ENCODE measurements at regions not wholly inside any gene's neighbourhood (a gene's known extent, or its start where the extent isn't known, plus 50 kb on each side); places are given as distances from the start of the nearest gene placed in this dataset.

DNA sequence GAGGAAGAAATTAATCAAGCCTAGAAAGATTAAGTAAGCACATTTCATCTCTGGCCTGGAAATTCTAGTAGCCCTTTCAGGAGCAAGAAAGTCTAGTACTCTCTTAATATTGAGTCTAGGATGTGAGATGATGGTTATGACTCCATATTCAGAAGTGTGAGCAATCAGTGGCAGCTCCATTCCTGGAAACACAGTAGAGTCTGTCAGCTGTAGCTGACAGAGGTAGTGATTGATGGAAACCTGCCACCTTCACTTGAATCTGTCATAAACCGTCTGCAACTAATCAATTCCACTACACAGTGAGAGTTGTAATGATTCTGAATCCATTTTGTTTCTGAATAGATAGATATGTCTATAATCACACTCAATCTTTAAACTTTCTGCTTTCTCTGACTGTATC is 635.1 kb downstream of the IRS1 start:
- intact Hi-C loops (cut with micrococcal nuclease; ENCODE audit: unreplicated experiment) (loop anchor here (5.0 kb wide), 1 partner anchor 493 kb away; no protein-coding TSS in a partner anchor), in situ Hi-C loops (cut with HindIII; ENCODE audit: extremely low pct_ligation_motif_present, low pct_unique_long_range_greater_than_20kb) (no loop called here)
- TF ChIP-seq ZSCAN29 (CRISPR knock-in tag; conservative IDR thresholded peaks at IDR 0.05) = no peak
- TF ChIP-seq, protein P1, sequence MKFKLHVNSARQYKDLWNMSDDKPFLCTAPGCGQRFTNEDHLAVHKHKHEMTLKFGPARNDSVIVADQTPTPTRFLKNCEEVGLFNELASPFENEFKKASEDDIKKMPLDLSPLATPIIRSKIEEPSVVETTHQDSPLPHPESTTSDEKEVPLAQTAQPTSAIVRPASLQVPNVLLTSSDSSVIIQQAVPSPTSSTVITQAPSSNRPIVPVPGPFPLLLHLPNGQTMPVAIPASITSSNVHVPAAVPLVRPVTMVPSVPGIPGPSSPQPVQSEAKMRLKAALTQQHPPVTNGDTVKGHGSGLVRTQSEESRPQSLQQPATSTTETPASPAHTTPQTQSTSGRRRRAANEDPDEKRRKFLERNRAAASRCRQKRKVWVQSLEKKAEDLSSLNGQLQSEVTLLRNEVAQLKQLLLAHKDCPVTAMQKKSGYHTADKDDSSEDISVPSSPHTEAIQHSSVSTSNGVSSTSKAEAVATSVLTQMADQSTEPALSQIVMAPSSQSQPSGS (CRISPR knock-in tag; IDR thresholded peaks at IDR 0.05) = no peak
- TF ChIP-seq PHF8 (CRISPR knock-in tag; IDR thresholded peaks at IDR 0.05) = no peak
- no peak for TF ChIP-seq RAD21 (CRISPR knock-in tag; IDR thresholded peaks at IDR 0.05)
- no peak for TF ChIP-seq ZNF75D (CRISPR knock-in tag; IDR thresholded peaks at IDR 0.05; ENCODE audit: borderline replicate concordance)
- TF ChIP-seq TCF7L2 (IDR thresholded peaks at IDR 0.05; ENCODE audit: low read depth, low read length) = no peak
- TF ChIP-seq, protein P2, sequence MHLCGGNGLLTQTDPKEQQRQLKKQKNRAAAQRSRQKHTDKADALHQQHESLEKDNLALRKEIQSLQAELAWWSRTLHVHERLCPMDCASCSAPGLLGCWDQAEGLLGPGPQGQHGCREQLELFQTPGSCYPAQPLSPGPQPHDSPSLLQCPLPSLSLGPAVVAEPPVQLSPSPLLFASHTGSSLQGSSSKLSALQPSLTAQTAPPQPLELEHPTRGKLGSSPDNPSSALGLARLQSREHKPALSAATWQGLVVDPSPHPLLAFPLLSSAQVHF (CRISPR knock-in tag; IDR thresholded peaks at IDR 0.05) = no peak
- no peak for TF ChIP-seq CCDC6 (CRISPR knock-in tag; IDR thresholded peaks at IDR 0.05)
- no peak for TF ChIP-seq ZFP36L1 (CRISPR knock-in tag; IDR thresholded peaks at IDR 0.05)
- no peak for TF ChIP-seq NKX3-1 (CRISPR knock-in tag; IDR thresholded peaks at IDR 0.05)
- TF ChIP-seq, protein P3, sequence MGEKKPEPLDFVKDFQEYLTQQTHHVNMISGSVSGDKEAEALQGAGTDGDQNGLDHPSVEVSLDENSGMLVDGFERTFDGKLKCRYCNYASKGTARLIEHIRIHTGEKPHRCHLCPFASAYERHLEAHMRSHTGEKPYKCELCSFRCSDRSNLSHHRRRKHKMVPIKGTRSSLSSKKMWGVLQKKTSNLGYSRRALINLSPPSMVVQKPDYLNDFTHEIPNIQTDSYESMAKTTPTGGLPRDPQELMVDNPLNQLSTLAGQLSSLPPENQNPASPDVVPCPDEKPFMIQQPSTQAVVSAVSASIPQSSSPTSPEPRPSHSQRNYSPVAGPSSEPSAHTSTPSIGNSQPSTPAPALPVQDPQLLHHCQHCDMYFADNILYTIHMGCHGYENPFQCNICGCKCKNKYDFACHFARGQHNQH (CRISPR knock-in tag; IDR thresholded peaks at IDR 0.05) = no peak
- H4K20me1 ChIP-seq (ENCODE audit: insufficient read depth, low read length) = no peaks in the 10 kb centered on the region
- no peaks in the 10 kb centered on the region; a peak in 1 of 5 replicates for H3K27me3 ChIP-seq (ENCODE audit: control insufficient read depth in 1 of 2, insufficient read depth in 2 of 2, low read length in 2 of 2)
- no peak overlapping the region for H3K4me3 ChIP-seq (replicated peaks in 1 of 3; ENCODE audit: insufficient read depth in 1 of 3, low read depth in 2 of 3, low read length in 3 of 3)
- no TSS peak for BruUV-seq (replicated peaks)
- FAIRE-seq (no peak), DNase-seq (ENCODE audit: low spot score) (no peak), ATAC-seq (no peak)
- H2AFZ ChIP-seq (ENCODE audit: low read length) = no peak overlapping the region
- ChIA-PET POLR2A (no interaction called here), CTCF (ENCODE audit: low intra/inter-chr PET ratio, low total read pairs) (no interaction called here)
- peaks cover 7% of the 10 kb centered on the region; the same call in 1 of the 2 replicates for H3K9me3 ChIP-seq (ENCODE audit: low read length)
- no peaks in the 10 kb centered on the region for H3K36me3 ChIP-seq (replicated peaks in 1 of 2; ENCODE audit: control insufficient read depth in 1 of 2, insufficient read depth in 2 of 2, low read length in 2 of 2)
- no peak overlapping the region for H3K27ac ChIP-seq (ENCODE audit: extremely low read length, insufficient read depth, low read length)
- WGBS (ENCODE audit: low lambda C conversion rate) = 81% methylated on average over 1 of the region's 1 CpG
- H3K79me2 ChIP-seq (ENCODE audit: insufficient read depth, low read length) = no peaks in the 10 kb centered on the region
- no peak overlapping the region for H3K9ac ChIP-seq (ENCODE audit: insufficient read depth, low read depth, low read length)
- no peak overlapping the region for H3K4me2 ChIP-seq (ENCODE audit: low read depth, low read length)
- H3K4me1 ChIP-seq (ENCODE audit: insufficient read depth, low read length) = peaks cover 58% of the 10 kb centered on the region
